Ramos (cell line): ENCODE measurements at regions not wholly inside any gene's neighbourhood (a gene's known extent, or its start where the extent isn't known, plus 50 kb on each side); places are given as distances from the start of the nearest gene placed in this dataset.

Experiments
- in situ Hi-C: fragments of 300-500 bp; cut with MboI; formaldehyde crosslinking; loops from one replicate; pipeline ENCODE4 v1.14.3; 2022; ENCODE audit warnings: low sequenced_read_pairs; ENCODE audit not compliant: unreplicated experiment

- in situ Hi-C loops = no loop called here
Observed at GRCh38 chr2:134144081-134144596, 109.7 kb upstream of the MGAT5 start.

GRCh38 chr2:134144651-134145050, 109.2 kb upstream of the MGAT5 start:
- in situ Hi-C loops = no loop called here

- in situ Hi-C loops = no loop called here
Observed at GRCh38 chr2:134145519-134145918, 108.4 kb upstream of the MGAT5 start.

- in situ Hi-C loops = no loop called here
Observed at GRCh38 chr2:134146161-134146560, 107.7 kb upstream of the MGAT5 start.

- in situ Hi-C loops = no loop called here
Observed at GRCh38 chr2:134146620-134147019, 107.3 kb upstream of the MGAT5 start.

GRCh38 chr2:134148172-134148571, 105.7 kb upstream of the MGAT5 start:
- in situ Hi-C loops = no loop called here

GRCh38 chr2:134148843-134149472, 104.9 kb upstream of the MGAT5 start:
- in situ Hi-C loops = no loop called here

GRCh38 chr2:134149904-134150303, 104.0 kb upstream of the MGAT5 start:
- in situ Hi-C loops = no loop called here

GRCh38 chr2:134150760-134151159, 103.1 kb upstream of the MGAT5 start:
- in situ Hi-C loops = no loop called here

- in situ Hi-C loops = no loop called here
Observed at GRCh38 chr2:134152045-134153010, 101.5 kb upstream of the MGAT5 start.

- in situ Hi-C loops = no loop called here
Observed at GRCh38 chr2:134153294-134153880, 100.5 kb upstream of the MGAT5 start.

- in situ Hi-C loops = no loop called here
Observed at GRCh38 chr2:134154246-134154645, 99.6 kb upstream of the MGAT5 start.

GRCh38 chr2:134155134-134155533, 98.7 kb upstream of the MGAT5 start:
- in situ Hi-C loops = no loop called here

- in situ Hi-C loops = no loop called here
Observed at GRCh38 chr2:134158295-134158694, 95.6 kb upstream of the MGAT5 start.

GRCh38 chr2:134161170-134161547, 92.7 kb upstream of the MGAT5 start:
- in situ Hi-C loops = no loop called here

- in situ Hi-C loops = no loop called here
Observed at GRCh38 chr2:134163336-134163735, 90.5 kb upstream of the MGAT5 start.

- in situ Hi-C loops = no loop called here
Observed at GRCh38 chr2:134164306-134164705, 89.6 kb upstream of the MGAT5 start.

GRCh38 chr2:134167015-134167414, 86.9 kb upstream of the MGAT5 start:
- in situ Hi-C loops = no loop called here

- in situ Hi-C loops = no loop called here
Observed at GRCh38 chr2:134169788-134170187, 84.1 kb upstream of the MGAT5 start.

GRCh38 chr2:134170294-134170693, 83.6 kb upstream of the MGAT5 start:
- in situ Hi-C loops = no loop called here

GRCh38 chr2:134170700-134171099, 83.2 kb upstream of the MGAT5 start:
- in situ Hi-C loops = no loop called here
